Fibroblast of the aortic adventitia (primary cell): ENCODE measurements at regions not wholly inside any gene's neighbourhood (a gene's known extent, or its start where the extent isn't known, plus 50 kb on each side); places are given as distances from the start of the nearest gene placed in this dataset.
"Not testable (repeated sequence)": the region's sequence is repeated elsewhere in the genome, so short reads cannot be mapped to it uniquely, and the experiment has no call there.

Experiments used
- DNase-seq: peaks from one replicate; pipeline ENCODE4 v3.0.0-alpha.2; 2010; ENCODE audit warnings: low read depth
- H3K4me3 ChIP-seq: 2 replicates; pipeline ENCODE4 v1.5.1; 2011; ENCODE audit warnings: low read depth, mild to moderate bottlenecking, control low read depth, low read length, moderate library complexity
- CTCF ChIP-seq: IDR thresholded peaks from 2 replicates; pipeline ENCODE4 v1.5.1; 2011; ENCODE audit warnings: mild to moderate bottlenecking, low read length, control low read depth, inconsistent platforms; ENCODE audit not compliant: insufficient read depth

GRCh38 chr18:66874812-66875474 lies 271.1 kb upstream of the CDH19 start:
- H3K4me3 ChIP-seq, result no peak overlapping the region
- no peak for TF ChIP-seq CTCF
- DNase-seq, result no peak

GRCh38 chr18:66874375-66874774 lies 270.5 kb upstream of the CDH19 start:
- TF ChIP-seq CTCF, result no peak
- no peak for DNase-seq
- no peak overlapping the region for H3K4me3 ChIP-seq

- H3K4me3 ChIP-seq, result no peak overlapping the region
- DNase-seq, result no peak
- TF ChIP-seq CTCF, result no peak
These were observed 270.0 kb upstream of the CDH19 start for GRCh38 chr18:66873899-66874298.

GRCh38 chr18:66872277-66872676 lies 268.4 kb upstream of the CDH19 start:
- H3K4me3 ChIP-seq, result no peak overlapping the region
- TF ChIP-seq CTCF, result no peak
- no peak for DNase-seq

GRCh38 chr18:66867653-66868052 lies 263.8 kb upstream of the CDH19 start:
- H3K4me3 ChIP-seq, result no peak overlapping the region
- DNase-seq, result no peak
- no peak for TF ChIP-seq CTCF

- not testable (repeated sequence) for H3K4me3 ChIP-seq, DNase-seq
These were observed 262.6 kb upstream of the CDH19 start for GRCh38 chr18:66866427-66866940.

- no peak for TF ChIP-seq CTCF
- DNase-seq, result no peak
- H3K4me3 ChIP-seq, result no peak overlapping the region
These were observed 234.6 kb upstream of the CDH19 start for GRCh38 chr18:66838340-66838987.
